DOHH2 (cell line): ENCODE measurements at regions not wholly inside any gene's neighbourhood (a gene's known extent, or its start where the extent isn't known, plus 50 kb on each side); places are given as distances from the start of the nearest gene placed in this dataset.

Experiments used
- EZH2phosphoT487 ChIP-seq: fragments of 200-600 bp; sonication (generic); IDR thresholded peaks from 2 replicates; pipeline ENCODE4 v1.6.1; 2017; ENCODE audit warnings: borderline replicate concordance, mild to moderate bottlenecking, antibody characterized with exemption, low read length, moderate library complexity, mixed read lengths
- TF ChIP-seq, protein P1 (sequence below): fragments of 200-600 bp; sonication (generic); IDR thresholded peaks from one replicate; pipeline ENCODE4 v1.5.1; 2014; ENCODE audit warnings: antibody characterized with exemption, mild to moderate bottlenecking, low read depth, low read length; ENCODE audit not compliant: poor library complexity, severe bottlenecking

DNA sequence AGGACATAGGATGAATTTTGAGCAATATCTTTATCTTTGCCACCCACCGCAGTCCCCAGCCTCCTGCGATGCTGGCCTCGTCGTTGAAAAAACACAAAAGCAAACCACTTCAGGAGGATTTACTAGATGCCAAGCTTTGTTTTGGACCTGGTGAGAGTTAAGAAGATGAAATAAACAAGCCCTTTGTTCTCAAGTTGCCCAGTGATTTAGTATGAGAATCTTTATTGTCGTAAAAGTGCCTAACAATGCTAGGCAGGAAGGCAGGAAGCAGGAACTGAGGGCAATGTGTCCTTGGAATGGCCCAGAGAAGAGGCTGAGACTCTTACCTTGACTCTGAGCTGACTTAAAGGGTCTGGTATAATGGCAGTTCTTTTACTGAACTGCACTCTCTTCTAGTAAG lies 116.0 kb downstream of the TRMT11 start:
- TF ChIP-seq, protein P1, sequence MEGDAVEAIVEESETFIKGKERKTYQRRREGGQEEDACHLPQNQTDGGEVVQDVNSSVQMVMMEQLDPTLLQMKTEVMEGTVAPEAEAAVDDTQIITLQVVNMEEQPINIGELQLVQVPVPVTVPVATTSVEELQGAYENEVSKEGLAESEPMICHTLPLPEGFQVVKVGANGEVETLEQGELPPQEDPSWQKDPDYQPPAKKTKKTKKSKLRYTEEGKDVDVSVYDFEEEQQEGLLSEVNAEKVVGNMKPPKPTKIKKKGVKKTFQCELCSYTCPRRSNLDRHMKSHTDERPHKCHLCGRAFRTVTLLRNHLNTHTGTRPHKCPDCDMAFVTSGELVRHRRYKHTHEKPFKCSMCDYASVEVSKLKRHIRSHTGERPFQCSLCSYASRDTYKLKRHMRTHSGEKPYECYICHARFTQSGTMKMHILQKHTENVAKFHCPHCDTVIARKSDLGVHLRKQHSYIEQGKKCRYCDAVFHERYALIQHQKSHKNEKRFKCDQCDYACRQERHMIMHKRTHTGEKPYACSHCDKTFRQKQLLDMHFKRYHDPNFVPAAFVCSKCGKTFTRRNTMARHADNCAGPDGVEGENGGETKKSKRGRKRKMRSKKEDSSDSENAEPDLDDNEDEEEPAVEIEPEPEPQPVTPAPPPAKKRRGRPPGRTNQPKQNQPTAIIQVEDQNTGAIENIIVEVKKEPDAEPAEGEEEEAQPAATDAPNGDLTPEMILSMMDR: no peak
- no peak for TF ChIP-seq EZH2phosphoT487
